KMS-11 (cell line): ENCODE measurements at regions not wholly inside any gene's neighbourhood (a gene's known extent, or its start where the extent isn't known, plus 50 kb on each side); places are given as distances from the start of the nearest gene placed in this dataset.

Experiments used
- H2AFZ ChIP-seq: fragments of 200-600 bp; sonication (generic); 2 replicates; pipeline ENCODE4 v1.6.1; 2016; ENCODE audit warnings: antibody characterized with exemption, mixed run types, low read depth
- H3K27ac ChIP-seq: fragments of 200-600 bp; sonication (generic); 2 replicates; pipeline ENCODE4 v1.6.1; 2016; ENCODE audit warnings: mild to moderate bottlenecking, mixed run types
- H3K27me3 ChIP-seq: fragments of 200-600 bp; sonication (generic); 2 replicates; pipeline ENCODE4 v1.6.1; 2017; ENCODE audit warnings: mild to moderate bottlenecking, low read depth, mixed run types, moderate library complexity; ENCODE audit not compliant: insufficient read depth
- H3K36me3 ChIP-seq: fragments of 200-600 bp; sonication (generic); 2 replicates; pipeline ENCODE4 v1.6.1; 2017; ENCODE audit warnings: mild to moderate bottlenecking, mixed run types; ENCODE audit not compliant: insufficient read depth
- H3K4me1 ChIP-seq: fragments of 200-600 bp; sonication (generic); 2 replicates; pipeline ENCODE4 v1.6.1; 2016; ENCODE audit warnings: mild to moderate bottlenecking, low read depth, mixed run types; ENCODE audit not compliant: poor library complexity, severe bottlenecking
- H3K4me2 ChIP-seq: fragments of 200-600 bp; sonication (generic); 2 replicates; pipeline ENCODE4 v1.7.0; 2016; ENCODE audit warnings: mild to moderate bottlenecking, mixed run types
- H3K4me3 ChIP-seq: fragments of 200-600 bp; sonication (generic); IDR thresholded peaks from 2 replicates; pipeline ENCODE4 v1.6.1; 2017; ENCODE audit warnings: low read depth, low read length, mixed read lengths; ENCODE audit not compliant: insufficient read depth
- H3K79me2 ChIP-seq: fragments of 200-600 bp; sonication (generic); 2 replicates; pipeline ENCODE4 v1.6.1; 2016; ENCODE audit warnings: low read depth, mixed run types; ENCODE audit not compliant: insufficient read depth
- H3K9ac ChIP-seq: fragments of 200-600 bp; sonication (generic); 2 replicates; pipeline ENCODE4 v1.6.1; 2016; ENCODE audit warnings: mild to moderate bottlenecking, mixed run types
- H4K20me1 ChIP-seq: fragments of 200-600 bp; sonication (generic); 2 replicates; pipeline ENCODE4 v1.6.1; 2016; ENCODE audit warnings: mild to moderate bottlenecking, mixed run types; ENCODE audit not compliant: insufficient read depth
- TF ChIP-seq, protein P1 (sequence below): fragments of 200-600 bp; sonication (generic); conservative IDR thresholded peaks from 2 replicates; pipeline ENCODE4 v1.6.1; 2017; ENCODE audit warnings: low read depth, mild to moderate bottlenecking, antibody characterized with exemption, low read length, moderate library complexity, mixed read lengths

DNA sequence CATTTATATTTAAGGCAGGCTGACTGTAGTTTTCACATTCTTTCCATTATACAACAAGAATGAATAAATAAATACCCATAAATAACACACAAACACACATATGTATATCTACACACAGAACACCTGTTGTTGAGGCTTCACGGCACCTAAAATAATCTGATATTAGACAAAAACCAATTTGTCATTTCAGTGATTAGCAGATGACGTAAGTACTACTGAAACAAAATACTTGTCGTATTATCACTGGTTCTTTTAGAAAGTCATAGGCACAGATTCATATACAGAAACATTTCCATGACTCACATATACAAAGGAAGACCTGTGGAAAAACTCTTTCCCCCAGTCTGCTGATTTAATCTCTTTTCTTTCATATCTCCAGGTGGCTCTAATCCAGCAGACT lies 1113.4 kb upstream of the FANCL start:
- H3K36me3 ChIP-seq: no peaks in the 10 kb centered on the region
- no peak overlapping the region for H3K9ac ChIP-seq
- H2AFZ ChIP-seq: no peak overlapping the region
- TF ChIP-seq, protein P1, sequence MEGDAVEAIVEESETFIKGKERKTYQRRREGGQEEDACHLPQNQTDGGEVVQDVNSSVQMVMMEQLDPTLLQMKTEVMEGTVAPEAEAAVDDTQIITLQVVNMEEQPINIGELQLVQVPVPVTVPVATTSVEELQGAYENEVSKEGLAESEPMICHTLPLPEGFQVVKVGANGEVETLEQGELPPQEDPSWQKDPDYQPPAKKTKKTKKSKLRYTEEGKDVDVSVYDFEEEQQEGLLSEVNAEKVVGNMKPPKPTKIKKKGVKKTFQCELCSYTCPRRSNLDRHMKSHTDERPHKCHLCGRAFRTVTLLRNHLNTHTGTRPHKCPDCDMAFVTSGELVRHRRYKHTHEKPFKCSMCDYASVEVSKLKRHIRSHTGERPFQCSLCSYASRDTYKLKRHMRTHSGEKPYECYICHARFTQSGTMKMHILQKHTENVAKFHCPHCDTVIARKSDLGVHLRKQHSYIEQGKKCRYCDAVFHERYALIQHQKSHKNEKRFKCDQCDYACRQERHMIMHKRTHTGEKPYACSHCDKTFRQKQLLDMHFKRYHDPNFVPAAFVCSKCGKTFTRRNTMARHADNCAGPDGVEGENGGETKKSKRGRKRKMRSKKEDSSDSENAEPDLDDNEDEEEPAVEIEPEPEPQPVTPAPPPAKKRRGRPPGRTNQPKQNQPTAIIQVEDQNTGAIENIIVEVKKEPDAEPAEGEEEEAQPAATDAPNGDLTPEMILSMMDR: no peak
- no peaks in the 10 kb centered on the region for H3K79me2 ChIP-seq
- no peaks in the 10 kb centered on the region for H3K27me3 ChIP-seq
- no peaks in the 10 kb centered on the region for H4K20me1 ChIP-seq
- H3K27ac ChIP-seq: no peak overlapping the region
- H3K4me1 ChIP-seq: no peaks in the 10 kb centered on the region
- H3K4me3 ChIP-seq: no peak overlapping the region
- no peak overlapping the region for H3K4me2 ChIP-seq

DNA sequence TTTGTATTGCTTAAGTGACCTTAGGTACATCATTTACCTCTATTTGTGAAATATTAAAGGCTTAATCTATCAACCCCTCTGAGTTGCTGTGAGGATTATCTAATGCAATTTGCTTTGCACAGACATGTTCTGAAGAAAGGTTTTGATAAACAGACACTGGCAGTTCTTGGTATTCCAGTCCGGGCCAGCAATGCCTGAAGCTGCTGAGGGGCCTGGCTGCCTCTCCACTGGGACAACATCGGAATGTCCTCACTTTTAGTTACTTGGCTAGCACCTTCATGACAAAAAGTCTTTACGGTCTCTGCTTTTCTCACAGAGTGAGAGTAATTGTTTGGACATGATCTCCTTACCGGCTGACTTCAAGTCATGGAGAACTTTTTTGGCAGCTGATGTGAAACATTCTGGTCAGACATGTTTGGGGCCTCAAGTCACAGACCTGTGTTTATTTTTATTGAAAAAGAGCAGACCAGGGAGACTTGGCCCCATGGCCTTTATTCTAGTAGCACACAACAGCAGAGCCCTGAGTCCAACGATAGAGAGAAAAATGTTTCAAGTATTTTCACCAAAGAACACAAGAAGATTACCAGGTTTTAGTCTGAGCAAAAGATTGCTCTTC lies 1112.3 kb upstream of the FANCL start:
- Histone ChIP-seq H3K27ac (no peak overlapping the region), H3K9ac (no peak overlapping the region), H4K20me1 (no peaks in the 10 kb centered on the region), H3K79me2 (no peaks in the 10 kb centered on the region), H3K27me3 (no peaks in the 10 kb centered on the region), H2AFZ (no peak overlapping the region), H3K4me1 (no peaks in the 10 kb centered on the region), H3K36me3 (no peaks in the 10 kb centered on the region), H3K4me3 (no peak overlapping the region), H3K4me2 (no peak overlapping the region)
- TF ChIP-seq, protein P1: no peak

DNA sequence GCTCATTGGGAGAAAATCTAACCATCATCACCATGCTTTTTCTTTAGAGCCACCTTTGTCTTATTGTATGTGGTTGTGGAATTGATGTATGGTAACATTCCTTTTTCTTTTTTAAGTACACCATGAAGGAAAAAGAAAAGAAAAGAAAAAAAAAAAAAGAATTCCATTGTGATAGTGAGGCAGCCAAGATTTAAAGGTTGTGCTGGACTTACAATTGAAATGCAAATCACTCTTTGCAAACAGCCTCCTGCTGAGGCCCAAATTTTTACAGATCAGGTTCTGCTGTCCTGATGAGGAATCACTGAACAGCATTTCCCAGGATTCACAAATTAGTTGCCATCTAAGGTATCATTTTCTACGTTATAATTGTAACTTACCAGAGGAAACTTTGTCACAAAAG lies 1101.0 kb upstream of the FANCL start:
- Histone ChIP-seq H2AFZ (no peak overlapping the region), H3K4me3 (no peak overlapping the region), H4K20me1 (no peaks in the 10 kb centered on the region), H3K4me2 (no peak overlapping the region), H3K27me3 (no peaks in the 10 kb centered on the region), H3K36me3 (no peaks in the 10 kb centered on the region), H3K4me1 (no peaks in the 10 kb centered on the region), H3K9ac (no peak overlapping the region), H3K27ac (no peak overlapping the region), H3K79me2 (no peaks in the 10 kb centered on the region)
- TF ChIP-seq, protein P1: no peak

DNA sequence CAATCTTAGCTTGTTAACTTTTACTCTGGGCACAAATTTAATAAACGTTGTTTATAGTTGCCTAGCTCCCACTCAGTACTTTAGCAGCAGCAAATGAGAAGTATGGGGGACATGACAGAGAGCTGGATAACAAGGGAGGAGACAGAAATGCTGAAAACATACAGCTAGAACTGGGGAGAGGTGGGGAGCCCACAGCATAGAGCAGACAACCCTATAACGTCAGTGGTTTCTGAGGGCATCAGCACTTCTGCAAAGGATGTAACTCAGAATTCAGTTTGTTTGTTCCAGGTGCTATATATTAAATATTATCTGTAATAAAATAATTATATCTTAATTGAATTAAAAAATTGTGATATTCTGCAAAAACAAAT lies 1098.7 kb upstream of the FANCL start:
- TF ChIP-seq, protein P1: no peak
- no peaks in the 10 kb centered on the region for H3K27me3 ChIP-seq
- H3K9ac ChIP-seq: no peak overlapping the region
- H3K27ac ChIP-seq: no peak overlapping the region
- no peaks in the 10 kb centered on the region for H3K36me3 ChIP-seq
- H3K4me2 ChIP-seq: no peak overlapping the region
- H3K4me1 ChIP-seq: no peaks in the 10 kb centered on the region
- no peaks in the 10 kb centered on the region for H4K20me1 ChIP-seq
- H3K79me2 ChIP-seq: no peaks in the 10 kb centered on the region
- no peak overlapping the region for H3K4me3 ChIP-seq
- H2AFZ ChIP-seq: no peak overlapping the region
